ENCODE measurements at regions not wholly inside any gene's neighbourhood (a gene's known extent, or its start where the extent isn't known, plus 50 kb on each side); places are given as distances from the start of the nearest gene placed in this dataset.

DNA sequence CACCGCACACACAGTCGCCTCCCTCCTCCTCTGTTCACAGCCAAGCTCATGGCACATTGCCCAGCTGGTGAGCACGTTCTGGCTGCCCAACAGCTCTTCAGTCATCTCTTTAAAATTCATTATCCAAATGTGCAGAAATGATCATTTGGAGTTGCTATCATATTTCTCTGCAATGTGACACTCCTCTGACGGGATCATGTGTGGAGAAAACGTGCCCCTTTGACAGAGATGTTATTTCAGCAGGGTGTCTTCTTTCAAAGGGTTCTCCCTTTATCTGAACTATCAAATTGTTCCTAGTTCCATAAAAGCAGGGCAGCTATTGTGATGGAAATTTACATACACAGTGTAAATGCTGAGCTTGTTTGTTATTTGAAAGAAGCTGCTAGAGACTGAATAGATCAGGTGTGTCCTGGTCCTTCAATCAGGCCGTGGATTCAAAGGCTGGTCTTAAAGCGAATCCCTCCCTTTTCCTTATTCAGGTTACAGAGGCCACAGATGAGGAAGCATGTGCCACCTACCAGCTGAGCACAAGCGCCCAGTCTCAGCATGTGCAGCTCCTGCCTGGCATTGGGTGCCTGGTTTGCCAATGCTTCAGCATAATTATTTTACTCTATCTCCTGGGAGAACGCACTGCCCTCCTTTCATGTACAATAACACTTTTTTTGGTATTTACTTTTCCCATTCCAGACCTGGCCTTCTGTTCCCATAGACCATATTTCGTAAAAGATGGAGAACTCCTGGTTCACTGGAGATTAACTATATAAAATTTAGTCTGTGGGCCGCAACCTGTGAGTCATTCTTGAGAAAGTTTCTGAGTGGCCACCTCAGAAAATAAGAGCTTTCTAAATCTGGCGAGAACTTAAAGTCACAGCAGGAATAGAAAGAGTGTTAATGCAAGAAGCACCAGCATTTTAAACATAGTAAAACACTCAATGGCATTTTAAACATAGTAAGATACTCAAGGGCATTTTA lies 433.7 kb downstream of the ENC1 start:
- DNase-seq, result no peak

DNA sequence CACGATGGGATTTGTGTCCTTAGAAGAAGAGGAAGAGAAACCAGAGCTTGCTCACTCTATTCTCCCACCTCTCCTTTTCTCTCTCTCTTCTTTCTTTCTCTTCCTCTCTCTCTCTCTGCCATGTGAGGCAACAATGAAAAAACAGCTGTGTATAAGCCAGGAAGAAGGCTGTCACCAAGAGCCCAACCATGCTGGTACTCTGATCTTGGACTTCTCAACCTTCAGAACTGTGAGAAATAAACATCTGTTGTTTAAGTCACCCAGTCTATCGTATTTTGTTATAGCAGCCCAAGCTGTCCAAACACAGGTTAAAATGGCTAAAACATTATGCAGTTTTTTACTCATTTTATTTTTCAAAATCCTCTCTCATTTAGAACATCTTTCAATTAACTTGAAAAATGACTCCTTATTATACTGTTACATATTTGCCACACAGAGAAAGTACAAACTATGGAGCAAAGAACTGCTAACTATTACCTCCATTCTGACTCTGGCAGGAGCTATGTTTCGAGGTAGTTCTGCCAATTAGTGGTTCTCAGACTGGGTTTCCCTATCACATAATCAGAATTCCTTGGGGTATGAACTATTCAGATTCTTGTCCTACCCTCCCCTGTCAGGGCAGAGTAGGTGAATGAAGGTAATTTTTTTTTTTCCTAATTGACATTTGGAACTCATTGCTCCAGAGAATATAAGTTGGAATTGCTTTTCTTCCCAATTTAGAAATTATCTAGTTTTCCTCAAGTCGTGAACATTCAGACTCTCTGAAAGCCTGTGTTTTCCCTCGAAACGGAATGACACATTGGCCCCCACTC lies 434.6 kb downstream of the ENC1 start:
- no peak for DNase-seq

DNA sequence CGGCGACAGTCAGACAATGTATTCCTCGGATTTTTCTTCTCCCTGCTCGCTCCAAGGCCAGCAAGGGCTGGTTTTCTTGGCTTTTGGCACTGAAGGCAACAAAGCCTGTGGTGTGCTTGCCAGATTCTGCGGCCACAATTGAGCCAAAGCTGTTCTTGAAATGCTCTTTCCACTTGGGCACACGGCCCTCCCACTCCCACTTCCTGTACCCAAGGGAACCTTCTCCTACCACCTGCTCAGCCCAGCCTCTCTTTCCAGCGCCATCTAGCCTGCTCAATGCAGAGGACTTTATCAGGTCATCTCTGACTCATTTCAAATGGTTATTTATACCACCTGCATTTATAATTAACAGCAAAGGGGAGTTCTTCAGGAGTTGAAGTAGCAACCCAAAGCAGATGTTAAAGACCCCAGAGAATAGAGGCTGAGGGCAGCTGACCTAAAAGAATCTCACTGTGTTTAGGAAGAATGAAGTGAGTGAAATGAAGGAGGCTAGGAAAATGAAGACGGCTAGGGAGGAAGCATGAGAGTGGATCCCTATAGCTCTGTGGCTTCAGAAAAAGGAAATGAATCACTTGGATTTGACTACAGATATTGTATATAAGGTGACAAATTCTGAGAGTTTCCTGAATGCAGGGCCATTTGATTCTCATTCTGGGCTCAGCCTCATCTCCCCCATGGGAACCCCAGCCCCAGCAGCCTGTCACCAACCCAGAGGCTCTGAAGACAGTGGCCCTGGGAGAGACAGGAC lies 439.0 kb downstream of the ENC1 start:
- peak; percentile 30 for DNase-seq

DNA sequence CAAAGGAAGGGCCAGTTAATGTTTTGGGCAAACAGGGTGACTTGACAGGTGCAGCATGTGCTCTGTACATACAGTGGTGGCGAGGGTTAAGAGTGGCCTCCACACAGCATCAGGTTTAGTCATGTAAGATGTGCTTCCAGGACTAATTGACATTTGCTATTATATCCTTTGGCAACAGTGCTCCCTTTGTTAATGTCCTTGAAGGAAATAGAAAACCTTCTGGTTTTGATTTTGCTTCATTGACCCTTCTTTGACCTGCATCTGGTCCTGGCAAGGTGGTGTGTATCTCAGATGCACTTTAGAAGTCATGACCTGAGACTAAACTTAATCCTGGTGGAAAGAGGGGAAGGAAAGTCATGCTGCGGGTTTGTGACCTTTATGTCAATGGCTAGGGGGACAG lies 440.0 kb downstream of the ENC1 start:
- DNase-seq, result no peak

DNA sequence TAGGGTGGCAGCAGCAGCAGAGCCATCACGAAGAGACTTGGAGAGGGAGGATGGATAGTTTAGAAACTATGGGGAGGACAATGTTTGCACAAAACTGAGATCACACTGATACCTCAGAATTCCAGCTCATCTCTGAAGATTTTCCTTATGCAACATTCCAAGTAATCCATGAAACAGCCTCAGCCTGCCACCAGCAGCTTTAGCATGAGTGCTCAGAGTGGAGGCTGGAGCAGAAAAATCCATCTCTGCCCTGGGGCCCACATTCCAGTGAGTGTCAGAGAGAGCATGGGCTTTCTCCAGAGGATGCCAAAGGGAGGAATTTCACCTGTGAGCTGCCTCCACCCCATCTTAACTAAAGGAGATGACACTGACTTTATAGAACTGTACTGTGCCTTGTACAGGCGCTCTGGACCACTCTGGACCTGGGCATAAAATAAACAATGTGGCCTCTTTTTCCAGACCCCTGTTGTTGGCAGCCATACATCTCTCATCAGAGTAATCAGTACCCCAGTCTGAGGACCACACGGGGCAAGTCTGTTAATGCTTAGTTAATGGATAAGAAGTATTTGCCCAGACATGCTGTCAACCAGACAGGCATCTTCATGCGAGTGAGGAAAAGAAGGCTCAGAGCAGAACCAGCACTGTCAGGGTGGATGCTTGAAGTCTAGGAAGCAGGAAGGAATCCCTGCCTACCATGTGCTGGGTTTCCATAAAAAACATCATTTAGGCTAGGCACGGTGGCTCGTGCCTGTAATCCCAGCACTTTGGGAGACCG lies 440.9 kb downstream of the ENC1 start:
- no peak for DNase-seq

DNA sequence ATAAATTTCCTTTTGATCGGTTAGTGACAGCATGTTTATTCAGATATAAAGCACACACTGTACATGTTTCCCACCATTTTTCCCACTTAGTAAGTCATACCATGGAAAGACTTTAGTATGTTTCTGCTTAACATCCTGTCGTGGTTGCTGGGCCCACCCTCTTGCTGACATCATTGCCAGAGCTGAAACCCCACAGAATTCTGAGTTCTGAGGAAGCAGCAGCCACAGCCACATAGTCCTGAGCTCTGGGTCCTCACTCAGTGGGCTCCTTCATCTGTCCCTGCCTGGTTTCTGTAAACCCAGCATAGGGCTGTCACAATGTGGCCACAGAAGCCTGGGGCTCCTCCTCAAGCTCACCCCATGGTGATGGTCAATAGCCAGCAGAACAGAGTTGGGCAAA lies 441.5 kb downstream of the ENC1 start:
- DNase-seq, result peak; percentile 42

DNA sequence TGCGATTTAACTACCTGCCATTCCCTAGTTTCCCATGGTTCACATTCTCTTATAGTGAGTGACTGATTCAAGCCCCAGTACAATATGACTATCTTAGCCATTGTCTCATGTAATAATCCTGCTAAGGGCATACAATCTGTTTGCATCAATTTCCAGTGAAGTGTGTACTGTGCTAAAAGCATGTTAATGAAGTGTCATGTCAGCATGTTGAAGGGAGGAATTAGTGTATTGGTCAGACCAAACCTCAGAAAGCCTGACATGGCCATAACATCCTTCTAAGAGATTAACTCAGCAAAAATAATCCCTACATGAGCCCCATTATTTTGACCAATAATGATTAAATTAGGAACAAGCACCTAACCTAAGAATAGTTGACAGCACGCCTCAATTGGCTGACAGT lies 442.4 kb downstream of the ENC1 start:
- DNase-seq, result no peak

DNA sequence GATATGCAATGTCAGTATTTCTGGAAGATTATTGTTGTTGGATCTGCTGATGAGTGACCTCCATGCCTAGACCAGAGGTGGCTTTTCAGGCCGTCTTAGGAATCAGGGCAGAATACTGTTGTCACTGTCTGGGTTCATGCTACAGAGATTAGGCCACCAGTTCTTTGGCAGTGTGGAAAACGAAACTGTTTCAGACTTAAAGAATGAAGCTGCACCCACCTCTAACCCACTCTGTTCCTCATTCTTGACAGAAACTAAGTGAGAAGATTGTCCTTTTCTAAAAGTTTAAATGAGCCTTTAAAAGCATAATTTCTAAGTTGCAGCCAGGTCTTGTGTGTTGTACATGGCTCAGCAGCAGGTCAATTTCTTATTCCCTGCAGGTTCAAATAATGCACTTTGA lies 444.3 kb downstream of the ENC1 start:
- DNase-seq, result no peak

DNA sequence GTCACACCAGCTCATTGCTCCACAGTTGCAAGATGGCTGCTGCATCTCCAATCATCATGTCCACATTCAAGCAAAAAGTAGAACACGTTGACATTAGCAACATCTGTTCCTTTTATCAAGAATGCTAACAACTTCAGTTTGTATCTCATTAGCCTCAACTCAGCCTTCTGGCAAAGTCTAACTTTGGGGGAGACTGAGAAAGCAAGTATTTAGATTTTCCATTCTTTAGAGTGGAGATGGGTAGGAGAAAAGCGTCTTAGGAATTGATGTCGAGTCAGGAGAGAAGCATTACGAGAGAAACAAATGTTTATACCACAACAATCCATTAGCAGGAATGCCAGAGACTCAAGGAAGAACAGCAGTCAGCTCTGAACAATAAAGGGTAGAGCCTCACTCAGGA lies 446.3 kb downstream of the ENC1 start:
- no peak for DNase-seq

DNA sequence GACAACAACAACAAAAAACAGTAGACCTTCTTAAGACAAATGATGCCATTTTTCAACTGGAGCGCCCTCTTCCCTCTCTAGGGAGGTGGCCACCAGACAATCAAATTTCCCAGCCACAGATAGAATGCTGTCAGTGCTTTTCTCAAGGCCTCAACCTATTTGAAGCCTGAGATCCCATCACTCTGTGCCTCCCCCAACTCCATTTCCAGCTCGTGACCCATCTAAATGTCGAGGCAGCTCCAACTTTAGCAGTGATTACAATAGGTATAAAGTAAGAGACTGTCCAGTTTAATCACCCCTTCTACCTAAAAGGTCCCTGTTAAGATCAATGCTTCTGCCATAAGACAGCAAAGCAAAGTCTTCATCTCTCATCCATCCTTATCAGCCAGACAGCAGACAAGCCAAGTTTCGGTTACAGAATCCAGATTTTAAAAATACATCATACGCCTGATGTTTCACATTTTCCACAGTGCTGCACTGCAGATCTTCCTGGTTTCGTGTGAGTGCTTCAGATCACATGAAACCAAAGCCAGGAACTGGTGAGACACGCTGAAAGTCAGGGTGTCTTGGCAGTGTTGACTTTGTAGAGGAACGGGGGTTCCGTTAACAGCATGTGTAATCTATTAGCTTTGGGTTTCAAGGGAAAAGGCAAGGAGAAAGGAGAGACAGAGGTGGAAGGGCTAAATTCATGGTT lies 447.8 kb downstream of the ENC1 start:
- DNase-seq, result no peak

DNA sequence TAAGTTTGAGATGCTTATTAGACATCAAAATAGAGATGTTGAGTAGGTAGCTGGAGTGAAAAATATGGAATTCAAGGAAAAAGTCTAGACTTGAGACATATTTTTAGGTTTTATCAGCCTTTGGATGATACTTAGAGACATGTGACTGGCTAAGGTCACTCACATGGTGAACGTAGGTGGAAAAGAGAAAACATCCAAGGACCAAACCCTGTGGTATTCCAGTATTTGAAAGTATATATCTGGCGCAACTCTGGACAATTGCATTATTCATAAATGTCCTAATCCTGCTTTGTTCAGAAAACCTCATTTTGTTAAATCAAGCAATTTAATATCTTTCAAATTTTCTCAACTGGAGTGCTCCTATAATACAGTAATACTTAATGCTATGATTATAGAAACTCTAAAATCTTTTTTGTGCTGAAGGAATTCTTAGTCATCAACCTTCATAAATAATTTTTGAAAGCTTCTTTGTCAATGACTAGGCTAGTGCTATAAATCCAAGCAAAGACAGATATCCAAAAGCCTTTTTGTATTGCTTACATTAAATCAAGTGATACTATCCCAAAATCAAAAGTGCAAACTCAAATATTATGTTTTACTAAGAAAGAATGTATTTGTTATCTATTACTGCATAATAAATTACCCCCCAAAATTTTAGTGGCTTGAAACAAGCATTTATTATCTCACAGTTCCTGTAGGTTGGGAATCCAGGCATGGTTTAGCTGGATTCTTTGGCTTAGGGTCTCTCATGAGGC lies 452.0 kb downstream of the ENC1 start:
- no peak for DNase-seq

DNA sequence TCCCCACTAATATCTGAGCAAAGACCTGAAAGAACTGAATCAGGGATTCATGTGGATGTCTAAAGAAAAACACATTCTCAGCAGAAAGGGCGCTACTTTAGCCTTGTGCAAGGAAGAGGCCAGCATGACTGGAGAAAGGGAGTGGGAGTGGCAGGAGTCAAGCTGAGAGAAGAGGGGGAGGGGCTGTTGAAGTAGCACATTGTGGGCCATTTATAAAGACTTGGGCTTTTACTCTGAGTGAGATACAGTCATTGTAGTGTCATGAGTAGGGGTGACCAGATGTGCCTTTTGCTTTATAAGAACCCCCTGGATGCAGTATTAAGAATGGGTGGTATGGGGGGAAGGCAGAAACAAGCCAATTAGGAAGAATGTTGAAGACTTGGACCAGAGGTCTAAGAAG lies 452.8 kb downstream of the ENC1 start:
- DNase-seq, result no peak

DNA sequence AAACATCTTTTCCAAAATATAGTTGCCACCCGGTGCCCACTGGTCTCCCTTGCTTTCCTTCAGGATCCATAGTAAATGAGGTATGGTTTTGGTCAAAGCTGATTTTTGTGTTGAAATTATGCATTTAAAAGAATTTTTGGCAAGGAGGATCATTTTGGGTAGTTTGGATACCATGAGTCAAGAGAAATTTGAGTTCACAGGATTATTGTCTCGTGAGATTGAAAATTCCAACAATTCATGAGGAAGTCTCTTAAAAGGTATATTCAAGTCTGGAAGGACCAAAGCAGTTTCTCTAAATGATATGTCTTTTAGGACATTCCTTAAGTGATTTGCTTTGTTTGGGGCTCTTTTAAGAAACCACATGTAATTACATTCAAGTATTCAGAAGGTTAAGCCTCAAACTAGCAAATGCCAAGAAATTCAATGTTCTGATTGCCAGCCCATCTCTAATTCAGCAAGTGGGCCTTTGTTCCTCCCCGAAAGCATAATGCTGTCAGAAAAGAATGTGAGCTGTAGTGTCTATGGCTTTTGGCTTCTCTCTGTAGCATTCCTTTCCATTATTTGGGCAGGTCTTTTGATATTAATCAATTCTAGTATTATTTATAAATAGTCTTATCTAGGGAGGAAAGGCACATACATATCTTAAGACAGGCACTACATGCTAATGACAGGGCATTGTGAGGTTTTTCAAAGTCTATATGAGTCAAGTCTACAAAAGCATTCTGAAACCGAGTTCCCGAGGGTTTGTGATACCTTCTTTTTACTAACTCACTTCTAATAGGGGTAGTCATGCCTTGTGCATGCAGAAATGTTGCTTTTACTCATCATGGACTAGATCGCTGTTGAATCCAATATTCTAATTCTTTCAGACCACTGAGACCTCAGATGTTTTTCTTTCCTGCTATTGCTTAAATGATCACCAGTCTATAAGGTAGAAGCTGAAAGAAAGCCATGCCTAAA lies 453.9 kb downstream of the ENC1 start:
- no peak for DNase-seq

DNA sequence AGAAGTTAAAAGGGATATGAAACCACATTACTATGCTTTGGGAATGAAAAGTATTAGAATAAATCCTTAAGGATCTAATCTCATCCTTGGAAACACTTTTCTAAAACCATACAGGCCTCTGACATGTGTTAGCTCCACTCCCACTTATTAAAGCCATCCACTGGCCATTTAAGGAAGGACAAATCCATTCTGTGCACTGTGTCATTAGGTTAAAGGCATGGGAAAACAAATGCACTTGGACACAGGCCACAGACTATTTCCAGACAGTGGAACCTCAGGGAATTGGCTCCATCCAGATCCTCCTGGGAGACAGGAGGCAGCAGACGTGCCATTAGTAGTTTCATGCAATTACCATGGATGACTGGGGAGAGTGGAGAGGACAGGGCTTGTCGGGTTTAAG lies 454.9 kb downstream of the ENC1 start:
- no peak for DNase-seq

DNA sequence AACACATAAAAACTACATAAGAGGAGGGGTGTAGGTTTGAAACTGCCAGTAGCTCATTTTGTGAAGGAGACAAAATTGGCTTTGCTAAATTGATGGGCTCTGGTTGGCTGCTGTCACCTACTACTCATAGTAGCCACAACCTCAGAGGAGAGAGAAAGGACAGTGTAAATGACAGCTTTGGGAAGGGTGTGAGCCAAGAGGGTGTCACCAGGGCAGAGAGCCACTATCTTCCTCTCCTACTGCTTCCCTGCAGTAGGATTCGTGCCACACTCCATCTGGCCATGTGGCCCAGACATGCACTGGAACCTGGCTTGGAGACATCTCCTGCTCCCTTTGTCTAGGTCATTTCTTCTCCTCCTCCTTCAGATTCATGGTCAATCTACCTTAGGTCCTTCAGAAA lies 455.9 kb downstream of the ENC1 start:
- DNase-seq, result no peak

DNA sequence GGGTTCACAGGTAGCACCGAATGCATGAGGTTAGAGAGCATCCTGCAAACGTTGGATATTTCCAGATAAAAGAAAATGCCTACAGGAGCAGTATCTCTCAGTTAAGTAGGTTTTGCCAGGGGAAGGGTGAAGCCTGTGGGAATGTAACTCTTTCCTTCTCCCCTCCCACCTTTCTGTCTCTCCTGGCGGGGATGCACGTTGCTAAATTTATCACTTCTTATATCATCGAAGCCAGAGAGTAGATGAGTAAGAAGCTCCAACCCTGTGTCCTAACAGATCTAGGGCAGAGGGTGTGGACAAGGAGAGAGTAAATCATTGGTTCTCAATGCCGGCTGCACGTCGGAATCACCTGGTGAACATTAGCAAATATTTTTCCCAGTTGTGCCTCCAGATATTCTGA lies 457.5 kb downstream of the ENC1 start:
- DNase-seq, result no peak

DNA sequence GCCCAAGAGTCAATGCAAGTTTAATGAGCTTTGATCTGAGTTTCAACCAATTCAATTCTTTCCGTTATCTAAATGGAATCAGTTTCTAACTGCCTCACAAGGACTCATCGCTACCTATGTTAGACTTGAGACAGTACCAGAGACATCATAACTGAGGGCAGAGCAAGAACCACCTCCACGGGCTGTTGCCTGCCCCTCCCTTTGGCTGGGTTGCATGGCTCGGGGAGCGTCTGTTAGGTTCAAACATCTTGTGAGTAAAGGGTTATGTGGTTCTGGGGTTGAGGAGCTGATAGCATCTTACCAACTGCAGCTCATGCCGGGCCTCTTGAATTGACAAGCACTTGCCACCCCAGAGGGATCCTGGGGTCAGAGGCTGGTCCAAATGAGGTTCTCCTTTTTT lies 457.9 kb downstream of the ENC1 start:
- DNase-seq, result peak; percentile 55

DNA sequence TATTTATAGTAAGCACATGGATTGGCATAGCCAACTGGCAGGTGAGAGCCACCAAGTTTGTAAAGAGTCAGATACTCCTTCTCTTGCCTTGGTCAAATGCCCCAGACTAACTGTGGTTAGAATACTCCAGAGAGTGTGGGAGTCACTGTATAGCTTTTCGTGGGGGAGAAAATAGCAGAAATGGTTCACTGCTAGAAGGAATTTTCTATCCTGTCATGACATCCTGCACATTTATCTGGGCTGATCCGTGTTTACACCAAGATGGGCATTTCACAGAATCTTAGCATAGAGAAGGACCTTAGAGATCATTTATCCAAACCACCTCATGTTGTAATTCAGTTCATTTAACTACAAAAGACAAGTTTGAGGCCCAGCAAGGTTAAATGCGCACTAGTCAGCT lies 460.8 kb downstream of the ENC1 start:
- no peak for DNase-seq

DNA sequence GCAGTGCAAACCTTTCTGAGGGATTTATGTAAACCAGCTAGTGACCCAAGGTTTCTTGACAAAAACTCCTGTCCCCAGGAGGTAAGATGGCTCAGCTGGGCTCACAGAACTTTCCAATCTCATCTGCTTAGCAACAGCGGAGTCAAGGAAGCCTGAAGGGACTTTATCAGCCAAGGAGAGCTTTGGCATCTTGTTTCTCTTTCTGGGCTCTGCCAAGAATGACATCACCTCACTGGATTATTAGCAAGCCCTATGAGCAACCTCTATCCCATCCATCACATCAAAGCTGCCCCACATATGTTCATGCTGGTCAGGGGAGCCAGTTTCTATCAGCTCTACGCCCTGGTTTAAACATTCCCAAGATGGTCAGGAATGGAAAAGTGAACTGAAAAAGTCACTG lies 461.3 kb downstream of the ENC1 start:
- DNase-seq, result no peak

DNA sequence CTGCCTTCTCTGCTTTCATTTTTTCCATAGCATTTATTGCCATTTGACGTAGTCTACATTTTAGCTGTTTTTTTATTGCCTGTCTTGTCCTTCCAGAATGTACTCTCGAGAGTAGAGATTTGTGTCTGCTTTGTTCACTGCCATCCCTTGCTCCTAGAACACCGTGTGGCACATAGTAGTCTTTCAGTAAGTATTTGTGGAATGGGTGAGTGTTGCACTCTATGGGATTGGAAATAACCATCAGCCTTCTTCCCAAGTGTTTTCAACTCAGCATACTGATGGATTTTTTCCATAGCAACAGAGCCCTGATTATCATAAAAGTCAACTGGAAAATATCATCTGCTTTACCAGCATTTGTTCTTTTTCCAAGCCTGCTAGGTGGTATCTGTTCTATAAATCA lies 462.6 kb downstream of the ENC1 start:
- DNase-seq, result no peak
